Suprapubic skin (tissue), 4 donors: ENCODE measurements at regions not wholly inside any gene's neighbourhood (a gene's known extent, or its start where the extent isn't known, plus 50 kb on each side); places are given as distances from the start of the nearest gene placed in this dataset.

Source experiments
- DNase-seq, 2 donors: peaks; one replicate each; pipeline ENCODE4 v3.0.0-alpha.2; 2019; ENCODE audit warnings: low spot score in 2 of 2
- H3K27ac ChIP-seq: fragments of 200-600 bp; sonication (generic); one replicate; pipeline ENCODE4 v1.5.1; 2019
- H3K27me3 ChIP-seq: fragments of 200-600 bp; sonication (generic); one replicate; pipeline ENCODE4 v1.5.1; 2019
- H3K36me3 ChIP-seq: fragments of 200-600 bp; sonication (generic); one replicate; pipeline ENCODE4 v1.5.1; 2019
- H3K4me1 ChIP-seq: fragments of 200-600 bp; sonication (generic); one replicate; pipeline ENCODE4 v1.5.1; 2019
- H3K4me3 ChIP-seq: fragments of 200-600 bp; sonication (generic); one replicate; pipeline ENCODE4 v1.5.1; 2019; ENCODE audit warnings: mild to moderate bottlenecking
- H3K9me3 ChIP-seq: fragments of 200-600 bp; sonication (generic); one replicate; pipeline ENCODE4 v1.5.1; 2019
- CTCF ChIP-seq, 2 donors: fragments of 200-600 bp in 1 of 2; fragments of 450-650 bp in 1 of 2; sonication (generic) in 1 of 2; IDR thresholded peaks; one replicate each; pipeline ENCODE4 v1.5.1; 2016 to 2019; ENCODE audit warnings: antibody characterized with exemption in 2 of 2, mild to moderate bottlenecking in 1 of 2, moderate library complexity in 1 of 2
- EP300 ChIP-seq: sonication (generic); formaldehyde crosslinking; IDR thresholded peaks from one replicate; pipeline ENCODE4 v1.6.1; 2017; ENCODE audit warnings: antibody characterized with exemption
- POLR2A ChIP-seq, 2 donors: fragments of 450-650 bp; IDR thresholded peaks; one replicate each; pipeline ENCODE4 v1.6.1; 2017; ENCODE audit warnings: antibody characterized with exemption in 2 of 2, mild to moderate bottlenecking in 2 of 2, moderate library complexity in 2 of 2
- POLR2AphosphoS5 ChIP-seq, 3 donors: sonication (generic); formaldehyde crosslinking; IDR thresholded peaks; one replicate each; pipeline ENCODE4 v1.6.1; 2017; ENCODE audit warnings: antibody characterized with exemption in 3 of 3
- WGBS: methylation state at CpG from one replicate; pipeline ENCODE4 v1.1.5; 2018; 5-methylcytosine and 5-hydroxymethylcytosine counted together

GRCh38 chr2:173467751-173468150 lies 113.1 kb downstream of the CDCA7 start:
- WGBS: 79% methylated on average over 1 of the region's 1 CpG
- DNase-seq: no peak
- peaks cover 5% of the 10 kb centered on the region for H3K9me3 ChIP-seq
- no peak overlapping the region for H3K4me3 ChIP-seq
- no peaks in the 10 kb centered on the region for H3K27me3 ChIP-seq
- H3K4me1 ChIP-seq: no peaks in the 10 kb centered on the region
- no peaks in the 10 kb centered on the region for H3K36me3 ChIP-seq
- TF ChIP-seq CTCF (IDR thresholded peaks at IDR 0.05) (no peak), EP300 (no peak), POLR2AphosphoS5 (IDR thresholded peaks at IDR 0.05) (no peak), POLR2A (IDR thresholded peaks at IDR 0.05) (no peak)
- no peak overlapping the region for H3K27ac ChIP-seq

GRCh38 chr2:173468266-173468793 lies 113.7 kb downstream of the CDCA7 start:
- Histone ChIP-seq H3K27ac (no peak overlapping the region), H3K4me1 (no peaks in the 10 kb centered on the region), H3K9me3 (peaks cover 5% of the 10 kb centered on the region), H3K36me3 (no peaks in the 10 kb centered on the region), H3K4me3 (no peak overlapping the region), H3K27me3 (no peaks in the 10 kb centered on the region)
- WGBS: 93% methylated on average over 3 of the region's 3 CpGs
- no peak for DNase-seq
- TF ChIP-seq POLR2AphosphoS5 (IDR thresholded peaks at IDR 0.05): no peak
- TF ChIP-seq CTCF (IDR thresholded peaks at IDR 0.05): no peak
- TF ChIP-seq EP300: no peak

GRCh38 chr2:173472112-173472511 lies 117.4 kb downstream of the CDCA7 start:
- WGBS: 66% methylated on average over 2 of the region's 2 CpGs
- Histone ChIP-seq H3K9me3 (peaks cover 5% of the 10 kb centered on the region), H3K4me1 (no peaks in the 10 kb centered on the region), H3K27me3 (no peaks in the 10 kb centered on the region), H3K36me3 (no peaks in the 10 kb centered on the region), H3K27ac (no peak overlapping the region), H3K4me3 (no peak overlapping the region)
- TF ChIP-seq POLR2AphosphoS5 (IDR thresholded peaks at IDR 0.05) (no peak), EP300 (no peak), POLR2A (IDR thresholded peaks at IDR 0.05) (no peak), CTCF (IDR thresholded peaks at IDR 0.05) (no peak)
- DNase-seq: no peak

- no peaks in the 10 kb centered on the region for H3K27me3 ChIP-seq
- WGBS: 70% methylated on average over 5 of the region's 5 CpGs
Observed at GRCh38 chr2:173483137-173483536, 128.5 kb downstream of the CDCA7 start.

GRCh38 chr2:173488861-173489260 lies 134.2 kb downstream of the CDCA7 start:
- DNase-seq: no peak
- no peaks in the 10 kb centered on the region for H3K36me3 ChIP-seq
- no peak overlapping the region for H3K27ac ChIP-seq
- H3K4me1 ChIP-seq: no peaks in the 10 kb centered on the region
- WGBS: 63% methylated on average over 1 of the region's 1 CpG
- TF ChIP-seq POLR2AphosphoS5 (IDR thresholded peaks at IDR 0.05) (no peak), POLR2A (IDR thresholded peaks at IDR 0.05) (no peak), EP300 (no peak)
- no peaks in the 10 kb centered on the region for H3K27me3 ChIP-seq
- no peaks in the 10 kb centered on the region for H3K9me3 ChIP-seq
- H3K4me3 ChIP-seq: no peak overlapping the region

More at GRCh38 chr2:173483137-173483536, 128.5 kb downstream of the CDCA7 start:
- no peak for DNase-seq
- H3K9me3 ChIP-seq: no peaks in the 10 kb centered on the region
- no peaks in the 10 kb centered on the region for H3K4me1 ChIP-seq
- no peak overlapping the region for H3K27ac ChIP-seq
- H3K4me3 ChIP-seq: no peak overlapping the region
- TF ChIP-seq POLR2A (IDR thresholded peaks at IDR 0.05) (no peak), CTCF (IDR thresholded peaks at IDR 0.05) (no peak), POLR2AphosphoS5 (IDR thresholded peaks at IDR 0.05) (no peak), EP300 (no peak)
- H3K36me3 ChIP-seq: no peaks in the 10 kb centered on the region

- WGBS: 53% methylated on average over 4 of the region's 4 CpGs
- Histone ChIP-seq H3K27ac (no peak overlapping the region), H3K4me3 (no peak overlapping the region), H3K9me3 (no peaks in the 10 kb centered on the region), H3K27me3 (no peaks in the 10 kb centered on the region), H3K4me1 (no peaks in the 10 kb centered on the region), H3K36me3 (no peaks in the 10 kb centered on the region)
- no peak for DNase-seq
- TF ChIP-seq POLR2A (IDR thresholded peaks at IDR 0.05): no peak
- no peak for TF ChIP-seq EP300
- TF ChIP-seq POLR2AphosphoS5 (IDR thresholded peaks at IDR 0.05): no peak
- TF ChIP-seq CTCF (IDR thresholded peaks at IDR 0.05): no peak
Observed at GRCh38 chr2:173491418-173491817, 136.7 kb downstream of the CDCA7 start.
